A549 (cell line): ENCODE measurements at regions not wholly inside any gene's neighbourhood (a gene's known extent, or its start where the extent isn't known, plus 50 kb on each side); places are given as distances from the start of the nearest gene placed in this dataset.

ENCODE experiments used
- ATAC-seq, 2 experiments: fragments of 200-7000 bp in 1 of 2; fragments of >200 bp in 1 of 2; cut with Nextera tagmentation in 1 of 2; cut with Tn5 transposase in 1 of 2; 3 replicates each; pipeline versions ENCODE4 v1.8.0 to v1.9.1; 2018 to 2020; ENCODE audit warnings: mild to moderate bottlenecking in 1 of 2, moderate library complexity in 1 of 2
- CTCF ChIA-PET: fragments of 300-600 bp; sonication (Branson Sonifier 250); formaldehyde crosslinking; extraction: SDS; loops from one replicate; lab custom pipeline; 2021; ENCODE audit warnings: antibody characterized with exemption, inconsistent platforms; lab: Yijun Ruan, JAX
- POLR2A ChIA-PET: fragments of 350-600 bp; formaldehyde crosslinking; extraction: SDS; loops from one replicate; lab custom pipeline; 2021; ENCODE audit warnings: antibody characterized with exemption, inconsistent platforms; lab: Yijun Ruan, JAX
- DNase-seq, 2 experiments: peaks; one replicate each; pipeline versions ENCODE4 v3.0.0 to v3.0.0-alpha.2; 2011 to 2016; ENCODE audit warnings: low read depth in 1 of 2, low spot score in 1 of 2
- FAIRE-seq: peaks from 2 replicates; lab custom pipeline; 2011; peaks lifted over from hg19 to GRCh38; lab: Jason Lieb, UNC
- H3K27ac ChIP-seq, 2 experiments: fragments of >200 bp; sonication (Bioruptor Twin); formaldehyde crosslinking; 3 replicates each; pipeline ENCODE4 v1.5.1; 2016 to 2017
- H3K4me1 ChIP-seq: fragments of >200 bp; sonication (Bioruptor Twin); formaldehyde crosslinking; 3 replicates; pipeline ENCODE4 v1.6.1; 2016
- H3K4me2 ChIP-seq: fragments of >200 bp; sonication (Bioruptor Twin); formaldehyde crosslinking; 3 replicates; pipeline ENCODE4 v1.6.1; 2016
- H3K4me3 ChIP-seq: fragments of >200 bp; sonication (Bioruptor Twin); formaldehyde crosslinking; 3 replicates; pipeline ENCODE4 v1.5.1; 2016
- H3K9me3 ChIP-seq: fragments of >200 bp; sonication (Bioruptor Twin); formaldehyde crosslinking; 3 replicates; pipeline ENCODE4 v1.6.1; 2016
- BCL3 ChIP-seq: fragments of >200 bp; sonication (Bioruptor Twin); formaldehyde crosslinking; IDR thresholded peaks from 3 replicates; pipeline ENCODE4 v1.6.1; 2016
- CHD2 ChIP-seq: fragments of 150-350 bp; IDR thresholded peaks from 2 replicates; pipeline ENCODE4 v1.6.1; 2014; ENCODE audit warnings: low read length; ENCODE audit not compliant: partially characterized antibody
- ESRRA ChIP-seq: fragments of 150-350 bp; IDR thresholded peaks from 2 replicates; pipeline ENCODE4 v1.6.1; 2014; ENCODE audit warnings: mild to moderate bottlenecking, low read length, borderline replicate concordance
- FOSL2 ChIP-seq, 2 experiments: fragments of 450-650 bp in 1 of 2; fragments of >200 bp in 1 of 2; sonication (Bioruptor Twin) in 1 of 2; formaldehyde crosslinking; IDR thresholded peaks; 2 replicates each; pipeline versions ENCODE4 v1.5.0 to v1.6.1; 2016 to 2020; ENCODE audit warnings: mild to moderate bottlenecking in 1 of 2, moderate library complexity in 1 of 2
- HES2 ChIP-seq: fragments of >200 bp; sonication (Bioruptor Twin); formaldehyde crosslinking; IDR thresholded peaks from 2 replicates; pipeline ENCODE4 v1.6.1; 2016
- HEYL ChIP-seq: fragments of 250-450 bp; sonication (Bioruptor Pico); IDR thresholded peaks from 2 replicates; pipeline ENCODE4 v1.8.0; 2021; ENCODE audit warnings: mild to moderate bottlenecking, moderate library complexity
- HOXB5 ChIP-seq: fragments of 250-450 bp; sonication (Bioruptor Pico); IDR thresholded peaks from 2 replicates; pipeline ENCODE4 v1.5.0; 2020; ENCODE audit warnings: mild to moderate bottlenecking, moderate library complexity
- JUN ChIP-seq, 2 experiments: fragments of >200 bp; sonication (Bioruptor Twin); formaldehyde crosslinking; IDR thresholded peaks; 2 replicates in 1 of 2; 3 replicates in 1 of 2; pipeline ENCODE4 v1.6.1; 2016 to 2017
- MAFK ChIP-seq: fragments of 450-650 bp; IDR thresholded peaks from 2 replicates; pipeline ENCODE4 v1.6.1; 2014; ENCODE audit not compliant: partially characterized antibody
- NPAS2 ChIP-seq: fragments of 250-450 bp; sonication (Bioruptor Pico); IDR thresholded peaks from 2 replicates; pipeline ENCODE4 v1.8.0; 2022; ENCODE audit warnings: mild to moderate bottlenecking, moderate library complexity, borderline replicate concordance
- PBX3 ChIP-seq: IDR thresholded peaks from 2 replicates; pipeline ENCODE4 v1.6.1; 2012
- RCOR1 ChIP-seq: fragments of 150-350 bp; IDR thresholded peaks from 2 replicates; pipeline ENCODE4 v1.6.1; 2014; ENCODE audit warnings: antibody characterized with exemption, low read length, low read depth
- RNF2 ChIP-seq: fragments of 200-600 bp; sonication (generic); IDR thresholded peaks from 2 replicates; pipeline ENCODE4 v1.6.1; 2016; ENCODE audit warnings: low read depth, mild to moderate bottlenecking, antibody characterized with exemption, moderate library complexity, borderline replicate concordance
- SMC3 ChIP-seq: fragments of >200 bp; sonication (Bioruptor Twin); formaldehyde crosslinking; IDR thresholded peaks from 3 replicates; pipeline ENCODE4 v1.6.1; 2018; ENCODE audit warnings: inconsistent platforms
- TFCP2L1 ChIP-seq: fragments of 250-450 bp; sonication (Bioruptor Pico); IDR thresholded peaks from 2 replicates; pipeline ENCODE4 v1.5.0; 2021; ENCODE audit warnings: mild to moderate bottlenecking
- USF2 ChIP-seq: fragments of 450-650 bp; IDR thresholded peaks from 2 replicates; pipeline ENCODE4 v1.6.1; 2014; ENCODE audit warnings: antibody characterized with exemption
- ZC3H11A ChIP-seq: fragments of 450-650 bp; IDR thresholded peaks from 2 replicates; pipeline ENCODE4 v1.6.1; 2014; ENCODE audit warnings: antibody characterized with exemption, mild to moderate bottlenecking
- ZFP36 ChIP-seq: fragments of 450-650 bp; IDR thresholded peaks from 2 replicates; pipeline ENCODE4 v1.6.1; 2014; ENCODE audit warnings: borderline replicate concordance; ENCODE audit not compliant: partially characterized antibody
- WGBS: methylation state at CpG from one replicate; pipeline ENCODE4 v1.1.6; 2017; ENCODE audit errors: missing lambda C conversion rate; 5-methylcytosine and 5-hydroxymethylcytosine counted together
- small RNA-seq, 6 experiments: library from RNA; depleted of rRNA; stranded (forward); fragments of <200 nt; gene quantifications; one replicate each; pipeline ENCODE3, GENCODE V24; 2012

GRCh38 chr2:78967294-78967693 lies 58.2 kb upstream of the REG3G start:
- ChIA-PET POLR2A (no interaction called here), CTCF (interaction anchor here (1.4 to 1.8 kb wide), 2 partner anchors 12 to 13 kb away, joined by 3 to 5 read pairs; no protein-coding TSS in a partner anchor)
- Histone ChIP-seq H3K27ac (no peak overlapping the region), H3K4me3 (no peak overlapping the region), H3K4me1 (no peaks in the 10 kb centered on the region), H3K4me2 (no peak overlapping the region), H3K9me3 (no peaks in the 10 kb centered on the region)
- no peak for FAIRE-seq
- TF ChIP-seq ZFP36 = no peak
- TF ChIP-seq ESRRA = no peak
- TF ChIP-seq NPAS2 = no peak
- TF ChIP-seq JUN (IDR thresholded peaks at IDR 0.05) = no peak
- WGBS = 2% methylated on average over 4 of the region's 4 CpGs
- no peak for ATAC-seq
- no peak for DNase-seq

- no peak for FAIRE-seq
- WGBS = under 1% methylated on average over 3 of the region's 3 CpGs
- ATAC-seq = no peak
- Histone ChIP-seq H3K4me3 (no peak overlapping the region), H3K4me2 (no peak overlapping the region), H3K27ac (no peak overlapping the region), H3K4me1 (no peaks in the 10 kb centered on the region), H3K9me3 (no peaks in the 10 kb centered on the region)
- TF ChIP-seq USF2 (no peak), JUN (IDR thresholded peaks at IDR 0.05) (no peak), HEYL (CRISPR knock-in tag) (no peak), RNF2 (no peak), PBX3 (no peak), HES2 (no peak), SMC3 (no peak), ESRRA (no peak), ZC3H11A (no peak), MAFK (no peak), RCOR1 (no peak), TFCP2L1 (no peak), BCL3 (no peak), HOXB5 (CRISPR knock-in tag) (no peak), FOSL2 (IDR thresholded peaks at IDR 0.05) (no peak), FOSL2 (CRISPR knock-in tag; IDR thresholded peaks at IDR 0.05) (no peak), CHD2 (no peak)
- ChIA-PET POLR2A (no interaction called here), CTCF (no interaction called here)
- DNase-seq = no peak
These were observed 51.9 kb upstream of the REG3G start for GRCh38 chr2:78973630-78974029.

Small RNAs in the stretch of these regions (small RNA-seq; reads per million reads assigned to genes)
- gene RNU6-812P (0 reads per million in 6 experiments), gene RNU6-827P (0 reads per million in 6 experiments)
